Lung (tissue), 11 donors: ENCODE measurements at regions not wholly inside any gene's neighbourhood (a gene's known extent, or its start where the extent isn't known, plus 50 kb on each side); places are given as distances from the start of the nearest gene placed in this dataset.
A peak's percentile ranks its signal among the peaks of the same experiment; 100 is the strongest.

Experiments
- ATAC-seq: fragments of 200-7000 bp; cut with Tn5 transposase; one replicate; pipeline ENCODE4 v1.9.1; 2020; ENCODE audit warnings: moderate number of reproducible peaks; ENCODE audit not compliant: insufficient read depth, low FRiP score
- DNase-seq, 3 donors: peaks; one replicate each; pipeline ENCODE4 v3.0.0-alpha.2; 2013 to 2017
- H3K27ac ChIP-seq, 2 donors: one replicate each; pipeline ENCODE4 v1.5.1; 2013; ENCODE audit warnings: mild to moderate bottlenecking in 2 of 2, moderate library complexity in 2 of 2, control low read depth in 1 of 2, inconsistent platforms in 1 of 2, low read depth in 1 of 2, low read length in 1 of 2
- H3K27me3 ChIP-seq, 3 donors: one replicate each; pipeline ENCODE4 v1.5.1; 2013; ENCODE audit warnings: low read length in 2 of 3; ENCODE audit not compliant: control insufficient read depth in 3 of 3, insufficient read depth in 3 of 3
- H3K36me3 ChIP-seq, 4 donors: one replicate each; pipeline ENCODE4 v1.5.1; 2013; ENCODE audit warnings: low read length in 4 of 4, mild to moderate bottlenecking in 1 of 4, moderate library complexity in 1 of 4; ENCODE audit not compliant: control insufficient read depth in 4 of 4, insufficient read depth in 4 of 4
- H3K4me1 ChIP-seq, 5 donors: one replicate each; pipeline ENCODE4 v1.5.1; 2013; ENCODE audit warnings: low read length in 5 of 5, mild to moderate bottlenecking in 2 of 5, moderate library complexity in 1 of 5; ENCODE audit not compliant: control insufficient read depth in 5 of 5, insufficient read depth in 5 of 5
- H3K4me3 ChIP-seq: one replicate; pipeline ENCODE4 v1.5.1; 2013; ENCODE audit warnings: mild to moderate bottlenecking, control low read depth, moderate library complexity
- H3K9ac ChIP-seq, 2 donors: one replicate each; pipeline ENCODE4 v1.5.1; 2013; ENCODE audit warnings: low read length in 2 of 2, control low read depth in 1 of 2; ENCODE audit not compliant: insufficient read depth in 1 of 2
- H3K9me3 ChIP-seq, 4 donors: one replicate each; pipeline ENCODE4 v1.5.1; 2013; ENCODE audit warnings: low read length in 3 of 4, mild to moderate bottlenecking in 1 of 4, moderate library complexity in 1 of 4; ENCODE audit not compliant: control insufficient read depth in 4 of 4, insufficient read depth in 3 of 4
- WGBS, 2 donors: extraction: QIAGEN DNeasy Blood & Tissue Kit; methylation state at CpG; one replicate each; pipeline ENCODE4 v1.1.7; 2013; 5-methylcytosine and 5-hydroxymethylcytosine counted together
- TF ChIP-seq, protein P1 (sequence below): IDR thresholded peaks from 2 replicates; pipeline ENCODE4 v1.5.1; 2012; ENCODE audit warnings: mild to moderate bottlenecking; ENCODE audit errors: control extremely low read depth, extremely low read depth
- donor health status: control.
- donor health status: control.
- donor health status: Bipolar disorder and iron deficiency.
- donor health status: healthy.
- donor health status: DM: yes; HTN: yes; CAD: no.

DNA sequence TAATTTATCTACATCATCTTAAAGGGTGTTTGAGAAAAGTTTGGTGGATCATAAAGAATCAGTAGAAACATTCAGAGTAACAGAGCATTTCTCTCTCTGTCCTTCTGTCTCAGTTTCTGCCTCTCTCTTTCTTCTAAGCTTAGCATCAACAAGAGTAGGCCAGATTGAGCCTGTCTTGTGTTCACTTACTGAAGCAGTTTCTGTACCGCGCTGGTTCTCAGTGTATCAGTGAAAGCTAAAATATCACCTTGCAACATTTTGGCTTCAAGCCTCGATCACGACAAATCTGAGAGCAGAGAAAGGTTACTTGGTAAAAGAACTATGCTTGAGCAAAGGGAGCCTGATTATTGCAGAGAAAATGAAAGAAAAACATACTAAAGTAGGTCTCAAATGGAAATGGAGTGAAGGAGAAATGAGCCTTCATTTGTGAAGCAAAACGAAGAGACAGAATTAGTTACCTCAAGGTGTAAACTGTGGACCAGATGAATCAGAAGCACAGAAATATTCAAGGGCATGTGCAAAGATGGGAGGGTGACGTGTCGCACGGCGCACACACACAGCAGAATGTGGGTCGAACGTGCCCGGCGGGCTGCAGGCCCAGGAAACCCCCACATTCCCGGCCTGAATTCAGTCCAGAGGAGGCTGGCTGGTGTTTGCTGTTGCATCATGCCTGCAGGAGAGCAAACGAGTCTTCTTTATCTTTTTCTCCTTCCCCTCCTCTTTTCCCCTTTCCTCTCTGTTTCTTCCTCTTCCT lies 509.3 kb downstream of the QKI start:
- no peak for DNase-seq
- ATAC-seq, result no peak
- no peaks in the 10 kb centered on the region for H3K27me3 ChIP-seq
- no peak overlapping the region for H3K27ac ChIP-seq
- H3K4me3 ChIP-seq, result no peak overlapping the region
- H3K36me3 ChIP-seq, result no peaks in the 10 kb centered on the region
- 86 to 87% methylated on average over 15 of the region's 15 CpGs for WGBS, 2 donors
- TF ChIP-seq, protein P1, sequence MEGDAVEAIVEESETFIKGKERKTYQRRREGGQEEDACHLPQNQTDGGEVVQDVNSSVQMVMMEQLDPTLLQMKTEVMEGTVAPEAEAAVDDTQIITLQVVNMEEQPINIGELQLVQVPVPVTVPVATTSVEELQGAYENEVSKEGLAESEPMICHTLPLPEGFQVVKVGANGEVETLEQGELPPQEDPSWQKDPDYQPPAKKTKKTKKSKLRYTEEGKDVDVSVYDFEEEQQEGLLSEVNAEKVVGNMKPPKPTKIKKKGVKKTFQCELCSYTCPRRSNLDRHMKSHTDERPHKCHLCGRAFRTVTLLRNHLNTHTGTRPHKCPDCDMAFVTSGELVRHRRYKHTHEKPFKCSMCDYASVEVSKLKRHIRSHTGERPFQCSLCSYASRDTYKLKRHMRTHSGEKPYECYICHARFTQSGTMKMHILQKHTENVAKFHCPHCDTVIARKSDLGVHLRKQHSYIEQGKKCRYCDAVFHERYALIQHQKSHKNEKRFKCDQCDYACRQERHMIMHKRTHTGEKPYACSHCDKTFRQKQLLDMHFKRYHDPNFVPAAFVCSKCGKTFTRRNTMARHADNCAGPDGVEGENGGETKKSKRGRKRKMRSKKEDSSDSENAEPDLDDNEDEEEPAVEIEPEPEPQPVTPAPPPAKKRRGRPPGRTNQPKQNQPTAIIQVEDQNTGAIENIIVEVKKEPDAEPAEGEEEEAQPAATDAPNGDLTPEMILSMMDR, result no peak
- H3K9ac ChIP-seq, result no peak overlapping the region
- H3K4me1 ChIP-seq, result peaks cover 0 to 2% (median 0%) of the 10 kb centered on the region in 5 donors
- no peaks in the 10 kb centered on the region for H3K9me3 ChIP-seq

DNA sequence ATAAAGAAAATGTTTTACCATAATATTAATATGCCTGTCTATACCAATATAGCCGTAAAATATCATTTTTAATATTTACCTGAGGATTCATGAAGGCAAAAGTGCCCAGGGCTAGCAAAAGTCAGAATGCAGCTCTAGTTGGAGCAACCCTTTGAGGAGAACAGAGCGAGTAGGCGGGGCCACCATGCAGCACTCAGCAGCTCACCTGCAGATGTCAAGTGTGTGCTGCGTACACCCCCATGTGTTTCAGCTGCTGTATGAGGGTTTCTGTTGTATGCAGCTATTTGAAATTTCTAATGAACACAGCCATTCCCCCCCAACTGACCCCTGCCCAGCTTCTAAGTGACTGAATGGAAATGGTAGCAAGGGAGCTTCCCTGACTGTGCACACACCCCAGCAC lies 508.0 kb downstream of the QKI start:
- H3K4me3 ChIP-seq, result no peak overlapping the region

DNA sequence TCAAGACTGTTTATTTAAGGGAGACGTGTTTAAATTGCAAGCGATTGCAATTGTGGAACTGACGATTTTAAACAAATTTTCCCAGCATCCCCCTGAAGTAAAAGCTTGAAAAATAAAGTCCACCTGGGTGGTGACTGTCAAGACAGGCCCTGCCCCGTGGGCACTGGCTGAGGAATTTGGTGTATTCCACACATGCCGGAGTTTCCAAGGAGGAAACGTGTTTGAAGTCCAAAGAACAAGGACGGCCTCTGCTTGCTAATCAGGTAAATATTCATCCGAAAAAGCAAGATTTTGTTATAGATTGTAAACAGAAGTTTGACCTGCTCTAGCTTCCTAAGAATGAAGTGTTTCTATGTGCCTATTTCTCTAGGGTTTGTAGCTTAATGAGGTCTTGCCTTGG lies 505.1 kb downstream of the QKI start:
- no peak for DNase-seq
- Histone ChIP-seq H3K9ac (no peak overlapping the region), H3K27me3 (no peaks in the 10 kb centered on the region), H3K4me1 (no peaks in the 10 kb centered on the region), H3K4me3 (no peak overlapping the region), H3K36me3 (no peaks in the 10 kb centered on the region), H3K27ac (no peak overlapping the region), H3K9me3 (peaks cover 0 to 2% (median 0%) of the 10 kb centered on the region in 4 donors)
- 70 to 77% methylated on average over 8 of the region's 8 CpGs for WGBS, 2 donors
- ATAC-seq, result no peak
- TF ChIP-seq, protein P1, result no peak

More for the DNA sequence above, 508.0 kb downstream of the QKI start:
- TF ChIP-seq, protein P1, result no peak
- WGBS, 2 donors, result 84 to 93% methylated on average over 4 of the region's 4 CpGs
- ATAC-seq (no peak), DNase-seq (peak in 1 of 3 donors; percentile 38)
- H3K36me3 ChIP-seq, result no peaks in the 10 kb centered on the region
- H3K4me1 ChIP-seq, result no peaks in the 10 kb centered on the region
- H3K9me3 ChIP-seq, result no peaks in the 10 kb centered on the region
- no peaks in the 10 kb centered on the region for H3K27me3 ChIP-seq
- H3K9ac ChIP-seq, result no peak overlapping the region
- no peak overlapping the region for H3K27ac ChIP-seq
